HEK293T (cell line): ENCODE measurements at regions not wholly inside any gene's neighbourhood (a gene's known extent, or its start where the extent isn't known, plus 50 kb on each side); places are given as distances from the start of the nearest gene placed in this dataset.

ENCODE experiments used
- BHLHE40 ChIP-seq: fragments of 450-650 bp; IDR thresholded peaks from 2 replicates; pipeline ENCODE4 v1.6.1; 2016; ENCODE audit warnings: mild to moderate bottlenecking, moderate library complexity, borderline replicate concordance
- CTBP1 ChIP-seq: fragments of 450-650 bp; IDR thresholded peaks from 2 replicates; pipeline ENCODE4 v1.6.1; 2016; ENCODE audit warnings: borderline replicate concordance
- ELF4 ChIP-seq: fragments of 450-650 bp; IDR thresholded peaks from 2 replicates; pipeline ENCODE4 v1.6.1; 2017; ENCODE audit warnings: antibody characterized with exemption
- FOXA1 ChIP-seq: fragments of 450-650 bp; IDR thresholded peaks from 2 replicates; pipeline ENCODE4 v1.6.1; 2016; ENCODE audit warnings: mild to moderate bottlenecking
- FOXM1 ChIP-seq: fragments of 450-650 bp; IDR thresholded peaks from 2 replicates; pipeline ENCODE4 v1.6.1; 2017; ENCODE audit warnings: mild to moderate bottlenecking, borderline replicate concordance
- HDGF ChIP-seq: fragments of 450-650 bp; IDR thresholded peaks from 2 replicates; pipeline ENCODE4 v1.6.1; 2017; ENCODE audit warnings: antibody characterized with exemption, borderline replicate concordance
- NFRKB ChIP-seq: fragments of 450-650 bp; IDR thresholded peaks from 2 replicates; pipeline ENCODE4 v1.6.1; 2016; ENCODE audit warnings: mild to moderate bottlenecking, moderate library complexity
- PKNOX1 ChIP-seq: fragments of 450-650 bp; IDR thresholded peaks from 2 replicates; pipeline ENCODE4 v1.6.1; 2016
- SP1 ChIP-seq: fragments of 450-650 bp; IDR thresholded peaks from 2 replicates; pipeline ENCODE4 v1.6.1; 2017
- SUZ12 ChIP-seq: fragments of 450-650 bp; IDR thresholded peaks from 2 replicates; pipeline ENCODE4 v1.6.1; 2016; ENCODE audit warnings: mild to moderate bottlenecking
- TARDBP ChIP-seq: fragments of 450-650 bp; IDR thresholded peaks from 2 replicates; pipeline ENCODE4 v1.6.1; 2016
- ZNF384 ChIP-seq: fragments of 450-650 bp; IDR thresholded peaks from 2 replicates; pipeline ENCODE4 v1.6.1; 2016

- TF ChIP-seq FOXA1 (no peak), HDGF (no peak), FOXM1 (no peak), ZNF384 (no peak), BHLHE40 (no peak), CTBP1 (no peak), ELF4 (no peak), SP1 (no peak), PKNOX1 (no peak), TARDBP (no peak), SUZ12 (no peak), NFRKB (no peak)
Measured at GRCh38 chr1:93738075-93738622, 56.5 kb upstream of the BCAR3 start.
